ENCODE measurements at regions not wholly inside any gene's neighbourhood (a gene's known extent, or its start where the extent isn't known, plus 50 kb on each side); places are given as distances from the start of the nearest gene placed in this dataset.

GRCh38 chr2:116491292-116491691, 1323.2 kb upstream of the DDX18 start:
- POLR2A ChIA-PET, result no interaction called here
- no peak overlapping the region for H3K4me2 ChIP-seq
- ATAC-seq, result no peak
- TF ChIP-seq MAFK (IDR thresholded peaks at IDR 0.05; ENCODE audit: partially characterized antibody) (peak; percentile 98), NPAS2 (CRISPR knock-in tag; IDR thresholded peaks at IDR 0.05; ENCODE audit: borderline replicate concordance) (no peak), JUN (IDR thresholded peaks at IDR 0.05) (no peak), POLR2A (IDR thresholded peaks at IDR 0.05; ENCODE audit: low read length) (no peak)
- H3K4me3 ChIP-seq, result no peak overlapping the region
- 3% methylated on average over 11 of the region's 11 CpGs for WGBS (ENCODE audit: missing lambda C conversion rate)
- no peaks in the 10 kb centered on the region for H3K4me1 ChIP-seq
- CTCF ChIA-PET, result no interaction called here
- no peak for DNase-seq (ENCODE audit: low read depth in 1 of 2, low spot score in 1 of 2)
- FAIRE-seq, result no peak
- no peaks in the 10 kb centered on the region for H3K9me3 ChIP-seq
- H3K27ac ChIP-seq, result no peak overlapping the region

DNA sequence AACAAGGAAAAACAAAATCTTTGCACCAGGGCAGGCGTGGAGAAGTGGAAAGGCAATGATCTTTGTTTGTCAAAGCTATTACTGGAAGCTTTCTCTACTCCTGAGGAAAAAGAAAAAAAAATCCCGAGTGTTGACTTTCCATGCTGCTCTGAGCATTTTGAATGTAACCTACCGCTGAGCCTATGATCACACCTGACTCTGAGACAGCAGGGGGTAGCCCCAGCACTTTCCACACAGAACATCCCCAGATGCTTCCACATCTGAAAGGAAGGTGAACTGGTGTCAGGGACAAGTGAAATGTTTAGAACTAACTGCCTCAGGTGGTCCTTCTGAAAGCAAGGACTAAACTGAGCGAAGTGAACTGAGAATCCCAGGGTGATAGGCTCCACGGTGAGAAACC, 1315.1 kb upstream of the DDX18 start:
- FAIRE-seq (no peak), DNase-seq (ENCODE audit: low read depth in 1 of 2, low spot score in 1 of 2) (no peak), ATAC-seq (no peak)
- Histone ChIP-seq H3K4me1 (no peaks in the 10 kb centered on the region), H3K27ac (no peak overlapping the region), H3K9me3 (no peaks in the 10 kb centered on the region), H3K4me2 (no peak overlapping the region), H3K4me3 (no peak overlapping the region)
- ChIA-PET POLR2A (no interaction called here), CTCF (no interaction called here)
- TF ChIP-seq POLR2AphosphoS2 (conservative IDR thresholded peaks at IDR 0.05; ENCODE audit: low read length) (no peak), CHD4 (IDR thresholded peaks at IDR 0.05; ENCODE audit: borderline replicate concordance) (no peak), ATOH8 (CRISPR knock-in tag; IDR thresholded peaks at IDR 0.05; ENCODE audit: low read depth) (no peak)
- TF ChIP-seq, protein P1, sequence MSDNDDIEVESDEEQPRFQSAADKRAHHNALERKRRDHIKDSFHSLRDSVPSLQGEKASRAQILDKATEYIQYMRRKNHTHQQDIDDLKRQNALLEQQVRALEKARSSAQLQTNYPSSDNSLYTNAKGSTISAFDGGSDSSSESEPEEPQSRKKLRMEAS (IDR thresholded peaks at IDR 0.05), result no peak
- 0% methylated on average over 5 of the region's 5 CpGs for WGBS (ENCODE audit: missing lambda C conversion rate)

- ChIA-PET POLR2A (no interaction called here), CTCF (no interaction called here)
- Histone ChIP-seq H3K9me3 (no peaks in the 10 kb centered on the region; the same call in 2 of the 3 replicates), H3K4me3 (no peak overlapping the region), H3K4me1 (no peaks in the 10 kb centered on the region), H3K27ac (no peak overlapping the region), H3K4me2 (no peak overlapping the region)
- WGBS (ENCODE audit: missing lambda C conversion rate), result 0% methylated on average over 2 of the region's 3 CpGs
- FAIRE-seq (no peak), DNase-seq (ENCODE audit: low read depth in 1 of 2, low spot score in 1 of 2) (peak in 1 of 2 experiments; percentile 5), ATAC-seq (no peak)
- TF ChIP-seq MAZ (IDR thresholded peaks at IDR 0.05; ENCODE audit: borderline replicate concordance, low read depth, low read length) (no peak), TFCP2L1 (CRISPR knock-in tag; IDR thresholded peaks at IDR 0.05) (no peak), KDM5A (IDR thresholded peaks at IDR 0.05) (no peak), RCOR1 (IDR thresholded peaks at IDR 0.05; ENCODE audit: low read depth, low read length) (no peak), PHF8 (IDR thresholded peaks at IDR 0.05; ENCODE audit: borderline replicate concordance, low read depth) (no peak), JUNB (IDR thresholded peaks at IDR 0.05) (no peak), EHMT2 (IDR thresholded peaks at IDR 0.05; ENCODE audit: low read depth) (no peak), NPAS2 (CRISPR knock-in tag; IDR thresholded peaks at IDR 0.05; ENCODE audit: borderline replicate concordance) (no peak)
- TF ChIP-seq, protein P2, sequence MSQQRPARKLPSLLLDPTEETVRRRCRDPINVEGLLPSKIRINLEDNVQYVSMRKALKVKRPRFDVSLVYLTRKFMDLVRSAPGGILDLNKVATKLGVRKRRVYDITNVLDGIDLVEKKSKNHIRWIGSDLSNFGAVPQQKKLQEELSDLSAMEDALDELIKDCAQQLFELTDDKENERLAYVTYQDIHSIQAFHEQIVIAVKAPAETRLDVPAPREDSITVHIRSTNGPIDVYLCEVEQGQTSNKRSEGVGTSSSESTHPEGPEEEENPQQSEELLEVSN (IDR thresholded peaks at IDR 0.05; ENCODE audit: borderline replicate concordance, low read depth), result no peak
These were observed 1304.3 kb upstream of the DDX18 start for GRCh38 chr2:116510117-116510671.

GRCh38 chr2:116511426-116511825, 1303.1 kb upstream of the DDX18 start:
- Histone ChIP-seq H3K27ac (no peak overlapping the region), H3K4me3 (no peak overlapping the region), H3K4me1 (no peaks in the 10 kb centered on the region), H3K4me2 (no peak overlapping the region), H3K9me3 (no peaks in the 10 kb centered on the region; the same call in 2 of the 3 replicates)
- WGBS (ENCODE audit: missing lambda C conversion rate), result 2% methylated on average over 6 of the region's 6 CpGs
- CTCF ChIA-PET, result no interaction called here
- TF ChIP-seq ZNF302 (CRISPR knock-in tag; IDR thresholded peaks at IDR 0.05) (no peak), ESRRA (IDR thresholded peaks at IDR 0.05; ENCODE audit: borderline replicate concordance, low read length) (no peak), ZSCAN20 (CRISPR knock-in tag; IDR thresholded peaks at IDR 0.05) (no peak), CHD4 (IDR thresholded peaks at IDR 0.05; ENCODE audit: borderline replicate concordance) (no peak)
- POLR2A ChIA-PET, result no interaction called here
- DNase-seq (ENCODE audit: low read depth in 1 of 2, low spot score in 1 of 2) (no peak), FAIRE-seq (no peak), ATAC-seq (no peak)

Data from A549 (cell line).